HepG2 (cell line): ENCODE measurements at regions not wholly inside any gene's neighbourhood (a gene's known extent, or its start where the extent isn't known, plus 50 kb on each side); places are given as distances from the start of the nearest gene placed in this dataset.

Source experiments
- ATAC-seq: fragments of 200-7000 bp; cut with Tn5 transposase; 3 replicates; pipeline ENCODE4 v1.9.1; 2020; ENCODE audit warnings: mild to moderate bottlenecking, moderate library complexity
- BruUV-seq: library from RNA; stranded (reverse); fragments of 400-500 nt; replicated peaks from 2 replicates; lab custom pipeline; 2021; lab: Mats Ljungman, UMichigan
- CTCF ChIA-PET: fragments of 300-600 bp; formaldehyde crosslinking; extraction: SDS; loops from one replicate; lab custom pipeline; 2021; ENCODE audit warnings: low total read pairs, inconsistent platforms, low intra/inter-chr PET ratio; lab: Yijun Ruan, JAX
- POLR2A ChIA-PET: fragments of 350-600 bp; sonication (Branson Sonifier 250); formaldehyde crosslinking; loops from one replicate; lab custom pipeline; 2020; ENCODE audit warnings: antibody characterized with exemption, inconsistent platforms; lab: Yijun Ruan, JAX
- DNase-seq: peaks from one replicate; pipeline ENCODE4 v3.0.0-alpha.2; 2015; ENCODE audit warnings: low spot score
- FAIRE-seq: peaks from 3 replicates; lab custom pipeline; 2011; peaks lifted over from hg19 to GRCh38; lab: Jason Lieb, UNC
- H2AFZ ChIP-seq: one replicate; pipeline ENCODE4 v1.6.1; 2011; ENCODE audit warnings: low read length, inconsistent platforms
- H3K27ac ChIP-seq: fragments of 300-600 bp; 3 replicates; pipeline ENCODE4 v1.8.0; 2011; ENCODE audit warnings: mixed run types, mild to moderate bottlenecking, mixed read lengths, low read length, inconsistent platforms; ENCODE audit not compliant: insufficient read depth; ENCODE audit errors: extremely low read length
- H3K27me3 ChIP-seq, 2 experiments: fragments of 200-600 bp in 1 of 2; 2 replicates in 1 of 2; 3 replicates in 1 of 2; pipeline versions ENCODE4 v1.6.0 to v1.8.0; 2011; ENCODE audit warnings: low read length in 2 of 2, mild to moderate bottlenecking in 2 of 2, moderate library complexity in 2 of 2, inconsistent platforms in 1 of 2; ENCODE audit not compliant: insufficient read depth in 2 of 2, control insufficient read depth in 1 of 2
- H3K36me3 ChIP-seq, 2 experiments: fragments of 200-600 bp in 1 of 2; replicated peaks in 1 of 2; 2 replicates in 1 of 2; 3 replicates in 1 of 2; pipeline versions ENCODE4 v1.5.1 to v1.8.0; 2011; ENCODE audit warnings: low read length in 2 of 2, inconsistent platforms in 1 of 2; ENCODE audit not compliant: insufficient read depth in 2 of 2, control insufficient read depth in 1 of 2
- H3K4me1 ChIP-seq: 2 replicates; pipeline ENCODE4 v1.5.1; 2012; ENCODE audit warnings: low read length, inconsistent platforms; ENCODE audit not compliant: insufficient read depth
- H3K4me2 ChIP-seq: 2 replicates; pipeline ENCODE4 v1.6.0; 2011; ENCODE audit warnings: low read depth, low read length, inconsistent platforms
- H3K4me3 ChIP-seq, 3 experiments: fragments of 200-600 bp in 1 of 3; sonication (generic), shearing (Covaris generic) in 1 of 3; replicated peaks in 1 of 3; 2 replicates each; pipeline ENCODE4 v1.5.1; 2011 to 2016; ENCODE audit warnings: low read length in 3 of 3, inconsistent platforms in 2 of 3, low read depth in 2 of 3, mild to moderate bottlenecking in 2 of 3, control low read depth in 1 of 3, mixed read lengths in 1 of 3; ENCODE audit not compliant: insufficient read depth in 1 of 3
- H3K79me2 ChIP-seq: one replicate; pipeline ENCODE4 v1.6.1; 2011; ENCODE audit warnings: low read length, inconsistent platforms; ENCODE audit not compliant: insufficient read depth
- H3K9ac ChIP-seq: 2 replicates; pipeline ENCODE4 v1.6.0; 2011; ENCODE audit warnings: mild to moderate bottlenecking, low read depth, low read length, inconsistent platforms; ENCODE audit not compliant: insufficient read depth
- H3K9me3 ChIP-seq: 2 replicates; pipeline ENCODE4 v1.5.1; 2012; ENCODE audit warnings: mild to moderate bottlenecking, low read length
- H4K20me1 ChIP-seq: 2 replicates; pipeline ENCODE4 v1.6.0; 2011; ENCODE audit warnings: inconsistent platforms, mild to moderate bottlenecking, low read length, moderate library complexity; ENCODE audit not compliant: insufficient read depth
- BATF2 ChIP-seq: sonication (generic); formaldehyde crosslinking; IDR thresholded peaks from 2 replicates; pipeline ENCODE4 v1.8.0; 2022; ENCODE audit warnings: mild to moderate bottlenecking, missing genetic modification reagents, moderate library complexity
- CHCHD3 ChIP-seq: sonication (generic); formaldehyde crosslinking; IDR thresholded peaks from 2 replicates; pipeline ENCODE4 v1.8.0; 2022; ENCODE audit warnings: mild to moderate bottlenecking, missing genetic modification reagents, moderate library complexity
- CTCF ChIP-seq: sonication (generic); formaldehyde crosslinking; IDR thresholded peaks from 2 replicates; pipeline ENCODE4 v1.5.0; 2020; ENCODE audit warnings: mild to moderate bottlenecking, missing genetic modification reagents, moderate library complexity
- HMG20A ChIP-seq: IDR thresholded peaks from 2 replicates; pipeline ENCODE4 v1.6.1; 2016; ENCODE audit warnings: borderline replicate concordance
- HNRNPK ChIP-seq: fragments of 200-400 bp; formaldehyde crosslinking; IDR thresholded peaks from 2 replicates; pipeline ENCODE4 v1.6.1; 2018; ENCODE audit warnings: low read length, low read depth, moderate library complexity, mild to moderate bottlenecking; ENCODE audit not compliant: poor library complexity, severe bottlenecking
- SUZ12 ChIP-seq: fragments of 150-350 bp; IDR thresholded peaks from 2 replicates; pipeline ENCODE4 v1.6.1; 2014; ENCODE audit warnings: low read depth, low read length
- TRAFD1 ChIP-seq: sonication (generic); formaldehyde crosslinking; IDR thresholded peaks from 2 replicates; pipeline ENCODE4 v1.5.1; 2020; ENCODE audit warnings: missing genetic modification reagents, mild to moderate bottlenecking, borderline replicate concordance
- ZHX2 ChIP-seq, 2 experiments: sonication (generic) in 1 of 2; formaldehyde crosslinking in 1 of 2; IDR thresholded peaks; 2 replicates each; pipeline versions ENCODE4 v1.6.1 to v1.9.0; 2014 to 2022; ENCODE audit warnings: antibody characterized with exemption in 1 of 2, borderline replicate concordance in 1 of 2, inconsistent platforms in 1 of 2, low read depth in 1 of 2, missing genetic modification reagents in 1 of 2
- ZNF207 ChIP-seq: fragments of 450-650 bp; IDR thresholded peaks from 2 replicates; pipeline ENCODE4 v1.6.1; 2016; ENCODE audit warnings: antibody characterized with exemption, borderline replicate concordance
- ZNF7 ChIP-seq: IDR thresholded peaks from 2 replicates; pipeline ENCODE4 v1.6.1; 2016; ENCODE audit warnings: missing biosample characterization, missing genetic modification reagents
- ZNF713 ChIP-seq: sonication (generic); formaldehyde crosslinking; IDR thresholded peaks from 2 replicates; pipeline ENCODE4 v1.4.0; 2020; ENCODE audit warnings: mild to moderate bottlenecking, missing genetic modification reagents
- ZSCAN5A ChIP-seq: sonication (generic); formaldehyde crosslinking; IDR thresholded peaks from 2 replicates; pipeline ENCODE4 v1.8.0; 2022; ENCODE audit warnings: mild to moderate bottlenecking, missing genetic modification reagents, borderline replicate concordance
- whole genome bisulfite sequencing: methylation state at CpG from one replicate; pipeline ENCODE4 v1.1.6; 2017; ENCODE audit warnings: low lambda C conversion rate; 5-methylcytosine and 5-hydroxymethylcytosine counted together
- in situ Hi-C: cut with HindIII; loops from 2 replicates; pipeline ENCODE4 v1.10.0; 2017; ENCODE audit warnings: low pct_unique_long_range_greater_than_20kb; ENCODE audit not compliant: extremely low pct_ligation_motif_present
- intact Hi-C: fragments of 100-400 bp; cut with micrococcal nuclease; formaldehyde crosslinking; loops from one replicate; pipeline ENCODE4 v1.10.0; 2022; ENCODE audit not compliant: unreplicated experiment

GRCh38 chr5:112552791-112553190 lies 133.7 kb upstream of the EPB41L4A start:
- intact Hi-C loops (loop anchor here (1.0 kb wide), 1 partner anchor 49 kb away; no protein-coding TSS in a partner anchor), in situ Hi-C loops (loop anchor here (5.0 to 10.0 kb wide), 3 partner anchors 52 to 295 kb away; no protein-coding TSS in a partner anchor)
- CTCF ChIA-PET, result interaction anchor here (2.0 kb wide), 1 partner anchor 52 kb away, joined by 12 read pairs; no protein-coding TSS in a partner anchor
- FAIRE-seq (no peak), ATAC-seq (no peak), DNase-seq (no peak)
- Histone ChIP-seq H3K4me1 (peaks cover 10% of the 10 kb centered on the region; the same call in 1 of the 2 replicates), H3K27me3 (no peaks in the 10 kb centered on the region), H3K4me3 (no peak overlapping the region), H3K9ac (no peak overlapping the region), H2AFZ (no peak overlapping the region), H3K36me3 (no peaks in the 10 kb centered on the region), H3K4me2 (no peak overlapping the region), H3K79me2 (no peaks in the 10 kb centered on the region), H3K9me3 (no peaks in the 10 kb centered on the region), H4K20me1 (no peaks in the 10 kb centered on the region), H3K27ac (no peak overlapping the region)
- TF ChIP-seq HMG20A (CRISPR knock-in tag), result no peak
- no peak for TF ChIP-seq ZNF713 (CRISPR knock-in tag)
- no peak for TF ChIP-seq BATF2 (CRISPR knock-in tag)
- TF ChIP-seq ZHX2 (IDR thresholded peaks at IDR 0.05; ENCODE audit: low read depth), result no peak
- no peak for TF ChIP-seq ZHX2 (CRISPR knock-in tag; IDR thresholded peaks at IDR 0.05; ENCODE audit: borderline replicate concordance)
- TF ChIP-seq HNRNPK, result no peak
- TF ChIP-seq TRAFD1 (CRISPR knock-in tag), result no peak
- no peak for TF ChIP-seq ZNF207
- TF ChIP-seq CTCF (CRISPR knock-in tag), result no peak
- no peak for TF ChIP-seq CHCHD3 (CRISPR knock-in tag)
- TF ChIP-seq SUZ12, result no peak
- TF ChIP-seq ZNF7 (CRISPR knock-in tag), result no peak
- TF ChIP-seq ZSCAN5A, result no peak
- no TSS peak for BruUV-seq
- POLR2A ChIA-PET, result no interaction called here
- 62% methylated on average over 4 of the region's 4 CpGs for WGBS
